Testis (tissue), 2 donors: ENCODE measurements at regions not wholly inside any gene's neighbourhood (a gene's known extent, or its start where the extent isn't known, plus 50 kb on each side); places are given as distances from the start of the nearest gene placed in this dataset.

Experiments used
- DNase-seq: peaks from one replicate; pipeline ENCODE4 v3.0.0-alpha.2; 2019
- H3K27ac ChIP-seq, 2 donors: fragments of 200-600 bp; sonication (generic); one replicate each; pipeline ENCODE4 v1.5.1; 2019
- H3K27me3 ChIP-seq: fragments of 200-600 bp; sonication (generic); one replicate; pipeline ENCODE4 v1.5.1; 2019
- H3K36me3 ChIP-seq: fragments of 200-600 bp; sonication (generic); one replicate; pipeline ENCODE4 v1.5.1; 2017; ENCODE audit warnings: low read depth; ENCODE audit errors: missing control alignments
- H3K4me1 ChIP-seq: fragments of 200-600 bp; sonication (generic); one replicate; pipeline ENCODE4 v1.5.1; 2019
- H3K4me3 ChIP-seq, 2 donors: fragments of 200-600 bp; sonication (generic); one replicate each; pipeline ENCODE4 v1.5.1; 2017 to 2019
- H3K9me3 ChIP-seq: fragments of 200-600 bp; sonication (generic); one replicate; pipeline ENCODE4 v1.5.1; 2017
- POLR2A ChIP-seq: fragments of 450-650 bp; IDR thresholded peaks from one replicate; pipeline ENCODE4 v1.6.1; 2017; ENCODE audit warnings: antibody characterized with exemption, mild to moderate bottlenecking, moderate library complexity
- WGBS, 2 donors: methylation state at CpG; one replicate each; pipeline ENCODE4 v1.1.5; 2018; 5-methylcytosine and 5-hydroxymethylcytosine counted together
- intact Hi-C: fragments of 100-400 bp; cut with DNase I; formaldehyde crosslinking; loops from one replicate; pipeline ENCODE4 v1.15.1; 2023; ENCODE audit warnings: low total_unique reads
- TF ChIP-seq, protein P1 (sequence below), 3 experiments: fragments of 450-650 bp in 2 of 3; fragments of 200-600 bp in 1 of 3; sonication (generic) in 1 of 3; IDR thresholded peaks; one replicate each; pipeline ENCODE4 v1.5.1; 2016 to 2019; ENCODE audit warnings: antibody characterized with exemption in 3 of 3, mild to moderate bottlenecking in 2 of 3, moderate library complexity in 1 of 3

- DNase-seq, result no peak
- 90 to 95% methylated on average over 6 of the region's 6 CpGs for WGBS, 2 donors
- H3K9me3 ChIP-seq, result no peaks in the 10 kb centered on the region
- TF ChIP-seq POLR2A, result no peak
- TF ChIP-seq, protein P1, sequence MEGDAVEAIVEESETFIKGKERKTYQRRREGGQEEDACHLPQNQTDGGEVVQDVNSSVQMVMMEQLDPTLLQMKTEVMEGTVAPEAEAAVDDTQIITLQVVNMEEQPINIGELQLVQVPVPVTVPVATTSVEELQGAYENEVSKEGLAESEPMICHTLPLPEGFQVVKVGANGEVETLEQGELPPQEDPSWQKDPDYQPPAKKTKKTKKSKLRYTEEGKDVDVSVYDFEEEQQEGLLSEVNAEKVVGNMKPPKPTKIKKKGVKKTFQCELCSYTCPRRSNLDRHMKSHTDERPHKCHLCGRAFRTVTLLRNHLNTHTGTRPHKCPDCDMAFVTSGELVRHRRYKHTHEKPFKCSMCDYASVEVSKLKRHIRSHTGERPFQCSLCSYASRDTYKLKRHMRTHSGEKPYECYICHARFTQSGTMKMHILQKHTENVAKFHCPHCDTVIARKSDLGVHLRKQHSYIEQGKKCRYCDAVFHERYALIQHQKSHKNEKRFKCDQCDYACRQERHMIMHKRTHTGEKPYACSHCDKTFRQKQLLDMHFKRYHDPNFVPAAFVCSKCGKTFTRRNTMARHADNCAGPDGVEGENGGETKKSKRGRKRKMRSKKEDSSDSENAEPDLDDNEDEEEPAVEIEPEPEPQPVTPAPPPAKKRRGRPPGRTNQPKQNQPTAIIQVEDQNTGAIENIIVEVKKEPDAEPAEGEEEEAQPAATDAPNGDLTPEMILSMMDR (IDR thresholded peaks at IDR 0.05), result no peak
- intact Hi-C loops, result no loop called here
- no peaks in the 10 kb centered on the region for H3K36me3 ChIP-seq
- H3K27me3 ChIP-seq, result no peaks in the 10 kb centered on the region
- no peak overlapping the region for H3K27ac ChIP-seq
- H3K4me1 ChIP-seq, result no peaks in the 10 kb centered on the region
- H3K4me3 ChIP-seq, result no peak overlapping the region
These were observed 87.0 kb upstream of the MAF start for GRCh38 chr16:79687249-79688130.

- Histone ChIP-seq H3K9me3 (no peaks in the 10 kb centered on the region), H3K36me3 (no peaks in the 10 kb centered on the region), H3K27me3 (no peaks in the 10 kb centered on the region), H3K4me3 (no peak overlapping the region), H3K4me1 (no peaks in the 10 kb centered on the region), H3K27ac (no peak overlapping the region)
- no peak for DNase-seq
- no peak for TF ChIP-seq POLR2A
- TF ChIP-seq, protein P1 (IDR thresholded peaks at IDR 0.05), result no peak
- intact Hi-C loops, result no loop called here
- 97 to 98% methylated on average over 3 of the region's 3 CpGs for WGBS, 2 donors
These were observed 85.3 kb upstream of the MAF start for GRCh38 chr16:79685871-79686270.

DNA sequence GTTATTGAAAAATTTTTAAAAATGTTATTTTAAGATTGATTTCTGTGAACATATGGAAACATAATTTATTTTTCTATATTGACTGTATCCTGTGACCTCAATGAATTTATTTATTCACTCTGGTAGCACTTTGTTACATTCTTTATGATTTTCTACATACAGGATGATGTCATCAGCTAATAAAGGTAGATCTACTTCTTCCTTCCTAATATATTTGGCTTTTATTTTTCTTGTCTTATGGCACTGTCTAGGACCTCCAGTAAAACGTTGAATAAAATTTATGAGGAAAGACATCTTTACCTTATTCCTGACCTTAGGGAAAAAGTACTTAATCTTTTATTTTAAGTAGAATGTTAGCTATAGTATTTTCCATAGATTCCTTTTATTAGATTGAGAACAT, 78.8 kb upstream of the MAF start:
- TF ChIP-seq, protein P1 (IDR thresholded peaks at IDR 0.05), result no peak
- TF ChIP-seq POLR2A, result no peak
- intact Hi-C loops, result no loop called here
- H3K4me3 ChIP-seq, result no peak overlapping the region
- H3K27ac ChIP-seq, result no peak overlapping the region
- no peaks in the 10 kb centered on the region for H3K4me1 ChIP-seq
- 75 to 83% methylated on average over 1 of the region's 1 CpG for WGBS, 2 donors
- DNase-seq, result no peak
- H3K36me3 ChIP-seq, result no peaks in the 10 kb centered on the region
- H3K27me3 ChIP-seq, result no peaks in the 10 kb centered on the region
- H3K9me3 ChIP-seq, result no peaks in the 10 kb centered on the region

DNA sequence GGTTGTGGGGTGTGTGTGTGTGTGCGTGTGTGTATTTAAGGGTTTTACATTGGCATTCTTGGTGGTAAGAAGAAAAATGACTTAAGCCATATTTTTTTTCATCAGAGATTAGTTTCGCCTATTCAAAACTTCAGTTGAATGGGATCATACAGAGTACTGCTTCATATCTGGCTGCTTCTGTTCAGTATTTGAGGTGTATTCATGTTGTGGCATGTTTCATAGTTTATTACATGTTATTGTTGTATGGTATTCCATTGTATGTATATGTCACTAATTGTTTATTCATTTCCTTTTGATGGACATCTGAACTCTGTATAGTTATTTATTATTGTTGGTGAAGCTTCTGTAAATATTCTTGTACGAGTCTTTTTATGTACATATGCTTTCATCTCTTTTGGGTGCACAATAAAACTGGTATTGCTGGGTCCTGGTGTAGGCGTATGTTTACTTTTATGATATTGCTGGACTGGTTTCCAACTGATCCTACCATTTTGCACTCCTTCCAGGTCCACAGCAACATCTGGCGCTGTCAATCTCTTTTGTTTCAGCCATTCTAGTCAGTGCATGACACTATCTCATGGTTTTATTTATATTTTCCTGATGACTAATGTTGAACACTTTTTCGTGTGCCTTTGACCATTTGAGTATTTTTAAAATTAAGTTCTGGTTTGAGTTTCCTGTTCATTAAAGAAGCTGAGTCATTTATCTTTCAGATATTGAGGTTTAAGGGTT, 77.4 kb upstream of the MAF start:
- TF ChIP-seq, protein P1 (IDR thresholded peaks at IDR 0.05), result no peak
- TF ChIP-seq POLR2A, result no peak
- no peak overlapping the region for H3K4me3 ChIP-seq
- no peaks in the 10 kb centered on the region for H3K36me3 ChIP-seq
- no peak for DNase-seq
- H3K27ac ChIP-seq, result no peak overlapping the region
- H3K4me1 ChIP-seq, result no peaks in the 10 kb centered on the region
- no peaks in the 10 kb centered on the region for H3K9me3 ChIP-seq
- WGBS, 2 donors, result 76 to 87% methylated on average over 6 of the region's 6 CpGs
- H3K27me3 ChIP-seq, result no peaks in the 10 kb centered on the region
- intact Hi-C loops, result no loop called here
